ENCODE measurements at regions not wholly inside any gene's neighbourhood (a gene's known extent, or its start where the extent isn't known, plus 50 kb on each side); places are given as distances from the start of the nearest gene placed in this dataset.
A peak's percentile ranks its signal among the peaks of the same experiment; 100 is the strongest.

GRCh38 chr5:56717253-56717987, 97.9 kb upstream of the MAP3K1 start:
- peaks cover 0 to 4% (median 3%) of the 10 kb centered on the region in 3 donors for H3K27me3 Mint-ChIP-seq (ENCODE audit: low read depth in 3 of 3)
- peak overlapping the region in 1 of 6 donors; percentile 37 for H3K27ac Mint-ChIP-seq
- no peaks in the 10 kb centered on the region for H3K9me3 Mint-ChIP-seq
- H3K4me3 Mint-ChIP-seq: no peak overlapping the region
- H3K36me3 Mint-ChIP-seq: no peaks in the 10 kb centered on the region
- H3K4me1 Mint-ChIP-seq: no peaks in the 10 kb centered on the region
- no peak for DNase-seq

- Mint-ChIP-seq H3K4me3 (no peak overlapping the region), H3K36me3 (no peaks in the 10 kb centered on the region), H3K9me3 (peaks cover 0 to 2% (median 0%) of the 10 kb centered on the region in 6 donors), H3K27me3 (ENCODE audit: low read depth in 3 of 3) (peaks cover 0 to 5% (median 4%) of the 10 kb centered on the region in 3 donors), H3K4me1 (peaks cover 0 to 8% of the 10 kb centered on the region in 2 donors), H3K27ac (no peak overlapping the region)
- no peak for DNase-seq
Measured at GRCh38 chr5:56715986-56716385, 99.4 kb upstream of the MAP3K1 start.

GRCh38 chr5:56712895-56713591, 102.3 kb upstream of the MAP3K1 start:
- H3K4me1 Mint-ChIP-seq: peaks cover 0 to 9% of the 10 kb centered on the region in 2 donors
- no peaks in the 10 kb centered on the region for H3K36me3 Mint-ChIP-seq
- peaks cover 0 to 4% (median 2%) of the 10 kb centered on the region in 3 donors for H3K27me3 Mint-ChIP-seq (ENCODE audit: low read depth in 3 of 3)
- H3K27ac Mint-ChIP-seq: no peak overlapping the region
- peaks cover 0 to 2% (median 0%) of the 10 kb centered on the region in 6 donors for H3K9me3 Mint-ChIP-seq
- H3K4me3 Mint-ChIP-seq: no peak overlapping the region
- no peak for DNase-seq

- H3K27me3 Mint-ChIP-seq (ENCODE audit: low read depth in 3 of 3): peaks cover 0 to 4% (median 3%) of the 10 kb centered on the region in 3 donors
- H3K9me3 Mint-ChIP-seq: peaks cover 0 to 2% (median 0%) of the 10 kb centered on the region in 6 donors
- no peaks in the 10 kb centered on the region for H3K36me3 Mint-ChIP-seq
- peaks cover 0 to 9% of the 10 kb centered on the region in 2 donors for H3K4me1 Mint-ChIP-seq
- DNase-seq: no peak
- H3K27ac Mint-ChIP-seq: no peak overlapping the region
- no peak overlapping the region for H3K4me3 Mint-ChIP-seq
Measured at GRCh38 chr5:56710826-56711590, 104.3 kb upstream of the MAP3K1 start.

GRCh38 chr5:56706504-56706903, 108.8 kb upstream of the MAP3K1 start:
- Mint-ChIP-seq H3K27ac (no peak overlapping the region), H3K36me3 (peaks cover 0 to 4% (median 0%) of the 10 kb centered on the region in 3 donors), H3K4me1 (peaks cover 0 to 6% of the 10 kb centered on the region in 2 donors), H3K27me3 (ENCODE audit: low read depth in 3 of 3) (peaks cover 0 to 7% (median 3%) of the 10 kb centered on the region in 3 donors), H3K9me3 (no peaks in the 10 kb centered on the region), H3K4me3 (no peak overlapping the region)
- DNase-seq: no peak

- peaks cover 0 to 2% of the 10 kb centered on the region in 2 donors for H3K4me1 Mint-ChIP-seq
- H3K9me3 Mint-ChIP-seq: no peaks in the 10 kb centered on the region
- H3K4me3 Mint-ChIP-seq: no peak overlapping the region
- no peak for DNase-seq
- peaks cover 0 to 7% (median 2%) of the 10 kb centered on the region in 3 donors for H3K27me3 Mint-ChIP-seq (ENCODE audit: low read depth in 3 of 3)
- H3K36me3 Mint-ChIP-seq: peaks cover 0 to 4% (median 0%) of the 10 kb centered on the region in 3 donors
- H3K27ac Mint-ChIP-seq: no peak overlapping the region
Measured at GRCh38 chr5:56705217-56705616, 110.1 kb upstream of the MAP3K1 start.

- Mint-ChIP-seq H3K4me1 (peaks cover 0 to 2% of the 10 kb centered on the region in 2 donors), H3K27me3 (ENCODE audit: low read depth in 3 of 3) (peaks cover 2 to 7% (median 4%) of the 10 kb centered on the region in 3 donors), H3K9me3 (no peaks in the 10 kb centered on the region), H3K27ac (no peak overlapping the region), H3K36me3 (peaks cover 0 to 4% (median 0%) of the 10 kb centered on the region in 3 donors), H3K4me3 (no peak overlapping the region)
- DNase-seq: no peak
Measured at GRCh38 chr5:56703952-56704351, 111.4 kb upstream of the MAP3K1 start.

- no peak for DNase-seq
- H3K27ac Mint-ChIP-seq: no peak overlapping the region
- no peaks in the 10 kb centered on the region for H3K9me3 Mint-ChIP-seq
- peaks cover 0 to 4% (median 0%) of the 10 kb centered on the region in 3 donors for H3K36me3 Mint-ChIP-seq
- H3K27me3 Mint-ChIP-seq (ENCODE audit: low read depth in 3 of 3): peaks cover 0 to 5% (median 4%) of the 10 kb centered on the region in 3 donors
- H3K4me1 Mint-ChIP-seq: peaks cover 0 to 2% of the 10 kb centered on the region in 2 donors
- H3K4me3 Mint-ChIP-seq: no peak overlapping the region
Measured at GRCh38 chr5:56700711-56701110, 114.6 kb upstream of the MAP3K1 start.

- Mint-ChIP-seq H3K9me3 (no peaks in the 10 kb centered on the region), H3K4me3 (no peak overlapping the region), H3K27ac (no peak overlapping the region), H3K27me3 (ENCODE audit: low read depth in 3 of 3) (peaks cover 0 to 7% (median 0%) of the 10 kb centered on the region in 3 donors), H3K4me1 (peaks cover 2 to 5% of the 10 kb centered on the region in 2 donors), H3K36me3 (peaks cover 0 to 4% (median 0%) of the 10 kb centered on the region in 3 donors)
- no peak for DNase-seq
Measured at GRCh38 chr5:56699538-56699937, 115.8 kb upstream of the MAP3K1 start.

GRCh38 chr5:56698463-56699381, 116.6 kb upstream of the MAP3K1 start:
- Mint-ChIP-seq H3K4me3 (no peak overlapping the region), H3K36me3 (no peaks in the 10 kb centered on the region), H3K4me1 (peaks cover 2 to 5% of the 10 kb centered on the region in 2 donors), H3K27me3 (ENCODE audit: low read depth in 3 of 3) (peaks cover 0 to 7% (median 0%) of the 10 kb centered on the region in 3 donors), H3K9me3 (no peaks in the 10 kb centered on the region), H3K27ac (no peak overlapping the region)
- no peak for DNase-seq

- Mint-ChIP-seq H3K27ac (no peak overlapping the region), H3K36me3 (no peaks in the 10 kb centered on the region), H3K4me1 (peaks cover 11 to 16% of the 10 kb centered on the region in 2 donors), H3K4me3 (no peak overlapping the region), H3K27me3 (ENCODE audit: low read depth in 3 of 3) (peaks cover 0 to 7% (median 3%) of the 10 kb centered on the region in 3 donors), H3K9me3 (no peaks in the 10 kb centered on the region)
- DNase-seq: no peak
Measured at GRCh38 chr5:56696900-56697299, 118.4 kb upstream of the MAP3K1 start.

GRCh38 chr5:56693220-56693579, 122.1 kb upstream of the MAP3K1 start:
- H3K4me1 Mint-ChIP-seq: peaks cover 9 to 30% of the 10 kb centered on the region in 2 donors
- H3K27me3 Mint-ChIP-seq (ENCODE audit: low read depth in 3 of 3): peaks cover 3% of the 10 kb centered on the region in 3 donors

More at GRCh38 chr5:56693220-56693579, 122.1 kb upstream of the MAP3K1 start:
- no peak for DNase-seq
- no peaks in the 10 kb centered on the region for H3K36me3 Mint-ChIP-seq
- no peaks in the 10 kb centered on the region for H3K9me3 Mint-ChIP-seq
- no peak overlapping the region for H3K4me3 Mint-ChIP-seq
- H3K27ac Mint-ChIP-seq: peak overlapping the region in 1 of 6 donors; percentile 46

Data from immature natural killer cell (primary cell).